ENCODE measurements at regions not wholly inside any gene's neighbourhood (a gene's known extent, or its start where the extent isn't known, plus 50 kb on each side); places are given as distances from the start of the nearest gene placed in this dataset.

GRCh38 chr12:28905220-28905955 is 243.7 kb upstream of the FAR2 start:
- no peak overlapping the region for H3K27ac Mint-ChIP-seq (ENCODE audit: unreplicated experiment)
- peaks cover 3% of the 10 kb centered on the region for H3K9me3 Mint-ChIP-seq (ENCODE audit: unreplicated experiment)
- no peak for TF ChIP-seq CTCF (IDR thresholded peaks at IDR 0.05; ENCODE audit: partially characterized antibody, unreplicated experiment)
- peaks cover 12% of the 10 kb centered on the region for H3K36me3 Mint-ChIP-seq (ENCODE audit: unreplicated experiment)
- no peaks in the 10 kb centered on the region for H3K27me3 Mint-ChIP-seq (ENCODE audit: unreplicated experiment)
- no peaks in the 10 kb centered on the region for H3K4me1 Mint-ChIP-seq (ENCODE audit: low read depth, unreplicated experiment)
- no peak for DNase-seq
- H3K4me3 Mint-ChIP-seq (ENCODE audit: unreplicated experiment): no peak overlapping the region

- Mint-ChIP-seq H3K27ac (ENCODE audit: unreplicated experiment) (no peak overlapping the region), H3K4me3 (ENCODE audit: unreplicated experiment) (no peak overlapping the region), H3K9me3 (ENCODE audit: unreplicated experiment) (no peaks in the 10 kb centered on the region), H3K36me3 (ENCODE audit: unreplicated experiment) (peaks cover 21% of the 10 kb centered on the region), H3K4me1 (ENCODE audit: low read depth, unreplicated experiment) (no peaks in the 10 kb centered on the region), H3K27me3 (ENCODE audit: unreplicated experiment) (no peaks in the 10 kb centered on the region)
- no peak for DNase-seq
- TF ChIP-seq CTCF (IDR thresholded peaks at IDR 0.05; ENCODE audit: partially characterized antibody, unreplicated experiment): no peak
Measured at GRCh38 chr12:28908646-28909045, 240.4 kb upstream of the FAR2 start.

- DNase-seq: no peak
- no peaks in the 10 kb centered on the region for H3K4me1 Mint-ChIP-seq (ENCODE audit: low read depth, unreplicated experiment)
- H3K9me3 Mint-ChIP-seq (ENCODE audit: unreplicated experiment): peaks cover 4% of the 10 kb centered on the region
- TF ChIP-seq CTCF (IDR thresholded peaks at IDR 0.05; ENCODE audit: partially characterized antibody, unreplicated experiment): no peak
- H3K4me3 Mint-ChIP-seq (ENCODE audit: unreplicated experiment): no peak overlapping the region
- H3K36me3 Mint-ChIP-seq (ENCODE audit: unreplicated experiment): peaks cover 28% of the 10 kb centered on the region
- H3K27ac Mint-ChIP-seq (ENCODE audit: unreplicated experiment): no peak overlapping the region
- peaks cover 4% of the 10 kb centered on the region for H3K27me3 Mint-ChIP-seq (ENCODE audit: unreplicated experiment)
Measured at GRCh38 chr12:28909291-28909690, 239.8 kb upstream of the FAR2 start.

- H3K27ac Mint-ChIP-seq (ENCODE audit: unreplicated experiment): no peak overlapping the region
- H3K4me1 Mint-ChIP-seq (ENCODE audit: low read depth, unreplicated experiment): no peaks in the 10 kb centered on the region
- peaks cover 3% of the 10 kb centered on the region for H3K9me3 Mint-ChIP-seq (ENCODE audit: unreplicated experiment)
- H3K36me3 Mint-ChIP-seq (ENCODE audit: unreplicated experiment): peaks cover 5% of the 10 kb centered on the region
- no peaks in the 10 kb centered on the region for H3K27me3 Mint-ChIP-seq (ENCODE audit: unreplicated experiment)
- H3K4me3 Mint-ChIP-seq (ENCODE audit: unreplicated experiment): no peak overlapping the region
- no peak for DNase-seq
- no peak for TF ChIP-seq CTCF (IDR thresholded peaks at IDR 0.05; ENCODE audit: partially characterized antibody, unreplicated experiment)
Measured at GRCh38 chr12:28925719-28926376, 223.2 kb upstream of the FAR2 start.

- DNase-seq: no peak
- H3K36me3 Mint-ChIP-seq (ENCODE audit: unreplicated experiment): peaks cover 5% of the 10 kb centered on the region
- H3K9me3 Mint-ChIP-seq (ENCODE audit: unreplicated experiment): no peaks in the 10 kb centered on the region
- no peaks in the 10 kb centered on the region for H3K4me1 Mint-ChIP-seq (ENCODE audit: low read depth, unreplicated experiment)
- H3K4me3 Mint-ChIP-seq (ENCODE audit: unreplicated experiment): no peak overlapping the region
- H3K27me3 Mint-ChIP-seq (ENCODE audit: unreplicated experiment): no peaks in the 10 kb centered on the region
- TF ChIP-seq CTCF (IDR thresholded peaks at IDR 0.05; ENCODE audit: partially characterized antibody, unreplicated experiment): no peak
- no peak overlapping the region for H3K27ac Mint-ChIP-seq (ENCODE audit: unreplicated experiment)
Measured at GRCh38 chr12:28930704-28931103, 218.4 kb upstream of the FAR2 start.

Data from glutamatergic neuron (in vitro differentiated cells).